Stomach (tissue), 4 donors: ENCODE measurements at regions not wholly inside any gene's neighbourhood (a gene's known extent, or its start where the extent isn't known, plus 50 kb on each side); places are given as distances from the start of the nearest gene placed in this dataset.

ENCODE experiments used
- CTCF ChIP-seq, 7 experiments: fragments of 450-650 bp in 4 of 7; fragments of 200-600 bp in 3 of 7; sonication (generic) in 3 of 7; IDR thresholded peaks; one replicate each; pipeline ENCODE4 v1.5.1; 2016 to 2019; ENCODE audit warnings: antibody characterized with exemption in 7 of 7, control low read depth in 2 of 7, mild to moderate bottlenecking in 1 of 7
- EP300 ChIP-seq: sonication (generic); formaldehyde crosslinking; IDR thresholded peaks from one replicate; pipeline ENCODE4 v1.6.1; 2017; ENCODE audit warnings: antibody characterized with exemption
- POLR2A ChIP-seq, 4 donors: fragments of 450-650 bp; IDR thresholded peaks; one replicate each; pipeline ENCODE4 v1.6.1; 2016; ENCODE audit warnings: antibody characterized with exemption in 4 of 4, control low read depth in 2 of 4, mild to moderate bottlenecking in 1 of 4, moderate library complexity in 1 of 4
- POLR2AphosphoS5 ChIP-seq, 3 donors: sonication (generic); formaldehyde crosslinking; IDR thresholded peaks; one replicate each; pipeline ENCODE4 v1.6.1; 2016; ENCODE audit warnings: antibody characterized with exemption in 3 of 3

GRCh38 chr1:187809549-187809948 is 980.8 kb downstream of the PLA2G4A start:
- no peak for TF ChIP-seq CTCF (IDR thresholded peaks at IDR 0.05)
- no peak for TF ChIP-seq POLR2A (IDR thresholded peaks at IDR 0.05)
- no peak for TF ChIP-seq POLR2AphosphoS5 (IDR thresholded peaks at IDR 0.05)
- no peak for TF ChIP-seq EP300
